ENCODE measurements at regions not wholly inside any gene's neighbourhood (a gene's known extent, or its start where the extent isn't known, plus 50 kb on each side); places are given as distances from the start of the nearest gene placed in this dataset.

DNA sequence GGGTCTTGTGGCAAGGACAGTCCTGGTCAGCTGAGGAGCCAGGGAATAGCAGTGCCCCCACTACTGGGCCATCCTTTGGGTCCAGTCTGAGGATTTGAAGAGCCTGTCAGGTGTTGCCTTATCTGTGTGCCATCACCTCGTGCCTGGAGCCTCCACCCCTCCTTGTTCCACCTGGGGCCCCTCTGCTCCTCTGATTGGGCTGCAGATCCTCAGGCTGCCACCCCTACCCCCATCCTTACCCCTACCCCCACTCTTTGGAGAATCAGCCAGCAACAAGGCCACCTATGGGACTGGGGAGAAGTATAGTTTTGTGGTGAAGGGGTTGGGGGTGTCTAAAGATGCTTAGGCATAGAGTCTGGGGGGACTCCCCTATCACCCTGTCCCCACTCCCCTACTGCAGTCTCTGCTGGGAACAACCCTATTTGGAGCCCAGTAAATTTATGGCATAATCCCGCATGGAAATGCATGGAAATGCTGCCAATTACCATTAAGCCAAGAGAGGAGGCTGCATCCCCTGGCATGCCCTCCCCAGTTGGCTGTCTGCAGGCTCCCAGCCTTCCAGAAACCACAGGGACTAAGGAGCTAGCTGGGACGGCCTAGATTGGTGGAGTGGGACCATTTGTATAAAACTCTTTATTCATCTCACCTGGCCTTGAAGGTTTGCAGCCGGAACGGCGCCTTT lies 142.7 kb upstream of the CSF3R start:
- no peaks in the 10 kb centered on the region for H3K9me3 ChIP-seq (ENCODE audit: control insufficient read depth, insufficient read depth, low read length)
- POLR2A ChIA-PET (ENCODE audit: unreplicated experiment), result no interaction called here
- H4K8ac ChIP-seq (ENCODE audit: low read depth in 2 of 2, low read length in 2 of 2), result no peak overlapping the region
- no peak overlapping the region for H3K14ac ChIP-seq (replicated peaks; ENCODE audit: low read depth, low read length)
- peaks cover 2% of the 10 kb centered on the region; the same call in 1 of the 2 replicates for H3K27me3 ChIP-seq (ENCODE audit: control insufficient read depth, insufficient read depth, low read length)
- H2AK9ac ChIP-seq (replicated peaks; ENCODE audit: low read depth, low read length, poor library complexity), result no peak overlapping the region
- H3K18ac ChIP-seq (ENCODE audit: low read depth, low read length), result no peak overlapping the region
- no peak overlapping the region for H2AFZ ChIP-seq (replicated peaks; ENCODE audit: low read length, poor library complexity)
- no peak overlapping the region for H3K9ac ChIP-seq (ENCODE audit: low read depth, low read length)
- BruUV-seq (replicated peaks), result no TSS peak
- H2BK120ac ChIP-seq (ENCODE audit: low read depth, low read length), result no peak overlapping the region
- H2BK20ac ChIP-seq (ENCODE audit: low read depth, low read length), result no peak overlapping the region
- no peak overlapping the region for H3K4me3 ChIP-seq (ENCODE audit: insufficient read depth, low read depth, low read length)
- CTCF ChIA-PET, result no interaction called here
- no peaks in the 10 kb centered on the region for H3K36me3 ChIP-seq (ENCODE audit: control insufficient read depth, insufficient read depth, low read length)
- 55% methylated on average over 4 of the region's 6 CpGs; no CpG with 5 or more reads in 1 of the 2 experiments for WGBS, 2 experiments (ENCODE audit: extremely low coverage in 2 of 2, insufficient read length in 1 of 2)
- H4K91ac ChIP-seq (ENCODE audit: insufficient read depth, low read depth, low read length), result no peak overlapping the region
- no peak overlapping the region for H2BK5ac ChIP-seq (ENCODE audit: low read depth, low read length, poor library complexity, severe bottlenecking)
- intact Hi-C loops (cut with micrococcal nuclease) (no loop called here), dilution Hi-C loops (cut with HindIII; ENCODE audit: low sequenced_read_pairs, unreplicated experiment) (no loop called here), in situ Hi-C loops (cut with MboI; ENCODE audit: low sequenced_read_pairs) (no loop called here)
- no peak overlapping the region for H3K23ac ChIP-seq (ENCODE audit: low read depth, low read length)
- H2BK15ac ChIP-seq (ENCODE audit: low read depth, low read length), result no peak overlapping the region
- no peak overlapping the region for H3K27ac ChIP-seq (ENCODE audit: insufficient read depth, low read length)
- no peak overlapping the region for H3K4me2 ChIP-seq (ENCODE audit: low read depth, low read length)
- ATAC-seq (ENCODE audit: low read depth), result no peak
- no peaks in the 10 kb centered on the region for H3K9me1 ChIP-seq (ENCODE audit: insufficient read depth, low read length)
- TF ChIP-seq RFX5 (IDR thresholded peaks at IDR 0.05; ENCODE audit: low read depth, low read length) (no peak), RAD21 (IDR thresholded peaks at IDR 0.05; ENCODE audit: low read length) (no peak), RCOR1 (IDR thresholded peaks at IDR 0.05; ENCODE audit: insufficient replicate concordance, low read length) (no peak), MAZ (IDR thresholded peaks at IDR 0.05; ENCODE audit: borderline replicate concordance, low read depth, low read length) (no peak), MAFK (IDR thresholded peaks at IDR 0.05; ENCODE audit: low read depth, low read length) (no peak), CEBPB (IDR thresholded peaks at IDR 0.05; ENCODE audit: low read depth, low read length) (no peak), NFE2L2 (IDR thresholded peaks at IDR 0.05; ENCODE audit: low read depth, low read length) (no peak), POLR2A (IDR thresholded peaks at IDR 0.05; ENCODE audit: low read depth, low read length) (no peak), MXI1 (IDR thresholded peaks at IDR 0.05; ENCODE audit: borderline replicate concordance, low read depth, low read length) (no peak), FOS (IDR thresholded peaks at IDR 0.05; ENCODE audit: low read depth, low read length) (no peak), SMC3 (IDR thresholded peaks at IDR 0.05; ENCODE audit: low read depth, low read length) (no peak), BHLHE40 (IDR thresholded peaks at IDR 0.05; ENCODE audit: low read depth, low read length) (no peak), CHD1 (IDR thresholded peaks at IDR 0.05; ENCODE audit: low read depth, low read length) (no peak)
- TF ChIP-seq, protein P1, sequence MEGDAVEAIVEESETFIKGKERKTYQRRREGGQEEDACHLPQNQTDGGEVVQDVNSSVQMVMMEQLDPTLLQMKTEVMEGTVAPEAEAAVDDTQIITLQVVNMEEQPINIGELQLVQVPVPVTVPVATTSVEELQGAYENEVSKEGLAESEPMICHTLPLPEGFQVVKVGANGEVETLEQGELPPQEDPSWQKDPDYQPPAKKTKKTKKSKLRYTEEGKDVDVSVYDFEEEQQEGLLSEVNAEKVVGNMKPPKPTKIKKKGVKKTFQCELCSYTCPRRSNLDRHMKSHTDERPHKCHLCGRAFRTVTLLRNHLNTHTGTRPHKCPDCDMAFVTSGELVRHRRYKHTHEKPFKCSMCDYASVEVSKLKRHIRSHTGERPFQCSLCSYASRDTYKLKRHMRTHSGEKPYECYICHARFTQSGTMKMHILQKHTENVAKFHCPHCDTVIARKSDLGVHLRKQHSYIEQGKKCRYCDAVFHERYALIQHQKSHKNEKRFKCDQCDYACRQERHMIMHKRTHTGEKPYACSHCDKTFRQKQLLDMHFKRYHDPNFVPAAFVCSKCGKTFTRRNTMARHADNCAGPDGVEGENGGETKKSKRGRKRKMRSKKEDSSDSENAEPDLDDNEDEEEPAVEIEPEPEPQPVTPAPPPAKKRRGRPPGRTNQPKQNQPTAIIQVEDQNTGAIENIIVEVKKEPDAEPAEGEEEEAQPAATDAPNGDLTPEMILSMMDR (conservative IDR thresholded peaks at IDR 0.05; ENCODE audit: low read depth, low read length), result no peak
- TF ChIP-seq, protein P2, sequence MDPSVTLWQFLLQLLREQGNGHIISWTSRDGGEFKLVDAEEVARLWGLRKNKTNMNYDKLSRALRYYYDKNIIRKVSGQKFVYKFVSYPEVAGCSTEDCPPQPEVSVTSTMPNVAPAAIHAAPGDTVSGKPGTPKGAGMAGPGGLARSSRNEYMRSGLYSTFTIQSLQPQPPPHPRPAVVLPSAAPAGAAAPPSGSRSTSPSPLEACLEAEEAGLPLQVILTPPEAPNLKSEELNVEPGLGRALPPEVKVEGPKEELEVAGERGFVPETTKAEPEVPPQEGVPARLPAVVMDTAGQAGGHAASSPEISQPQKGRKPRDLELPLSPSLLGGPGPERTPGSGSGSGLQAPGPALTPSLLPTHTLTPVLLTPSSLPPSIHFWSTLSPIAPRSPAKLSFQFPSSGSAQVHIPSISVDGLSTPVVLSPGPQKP (IDR thresholded peaks at IDR 0.05; ENCODE audit: borderline replicate concordance, low read depth, low read length), result no peak
- TF ChIP-seq, protein P3, sequence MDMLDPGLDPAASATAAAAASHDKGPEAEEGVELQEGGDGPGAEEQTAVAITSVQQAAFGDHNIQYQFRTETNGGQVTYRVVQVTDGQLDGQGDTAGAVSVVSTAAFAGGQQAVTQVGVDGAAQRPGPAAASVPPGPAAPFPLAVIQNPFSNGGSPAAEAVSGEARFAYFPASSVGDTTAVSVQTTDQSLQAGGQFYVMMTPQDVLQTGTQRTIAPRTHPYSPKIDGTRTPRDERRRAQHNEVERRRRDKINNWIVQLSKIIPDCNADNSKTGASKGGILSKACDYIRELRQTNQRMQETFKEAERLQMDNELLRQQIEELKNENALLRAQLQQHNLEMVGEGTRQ (IDR thresholded peaks at IDR 0.05; ENCODE audit: low read depth, low read length), result no peak
- H3K4me1 ChIP-seq (ENCODE audit: control insufficient read depth, insufficient read depth, low read length), result no peaks in the 10 kb centered on the region
- H3K56ac ChIP-seq (ENCODE audit: extremely low read depth, insufficient read depth, low read length), result no peak overlapping the region
- no peak overlapping the region for H3K4ac ChIP-seq (ENCODE audit: low read depth, low read length)
- no peak for DNase-seq
- H2AK5ac ChIP-seq (ENCODE audit: low read depth, low read length), result no peak overlapping the region
- H4K20me1 ChIP-seq (ENCODE audit: insufficient read depth, low read length), result no peaks in the 10 kb centered on the region
- no peak overlapping the region for H4K5ac ChIP-seq (ENCODE audit: low read depth, low read length)
- no peaks in the 10 kb centered on the region for H3K79me1 ChIP-seq (ENCODE audit: low read depth in 1 of 2, low read length in 2 of 2)

Measured in IMR-90 (cell line).